GM18499 (cell line): ENCODE measurements at regions not wholly inside any gene's neighbourhood (a gene's known extent, or its start where the extent isn't known, plus 50 kb on each side); places are given as distances from the start of the nearest gene placed in this dataset.
"Not testable (repeated sequence)": the region's sequence is repeated elsewhere in the genome, so short reads cannot be mapped to it uniquely, and the experiment has no call there.

Source experiments
- ATAC-seq: cut with Tn5 transposase; IDR thresholded peaks from one replicate; pipeline ENCODE4 v1.9.1; 2021; ENCODE audit warnings: moderate number of reproducible peaks; ENCODE audit not compliant: insufficient read depth, unreplicated experiment

DNA sequence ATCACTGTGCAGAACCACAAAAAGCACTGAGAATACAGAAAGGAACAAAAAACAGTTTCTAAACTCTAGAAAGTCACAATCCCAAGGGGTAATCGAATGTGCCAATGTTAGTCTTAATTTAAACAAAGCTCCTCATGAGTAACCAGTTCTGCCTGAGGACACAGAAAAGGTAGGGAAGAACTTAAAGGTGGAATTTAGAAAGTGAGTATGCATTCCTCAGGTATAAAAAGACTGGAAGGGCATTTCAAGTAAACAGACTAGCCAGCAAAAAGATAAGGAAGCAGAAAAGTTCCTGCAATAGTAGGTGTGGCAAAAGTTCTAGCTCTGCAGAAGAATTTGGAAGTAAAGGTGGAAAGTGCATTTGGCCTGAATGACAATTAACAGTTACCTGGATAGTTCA lies 84.6 kb upstream of the DLX6 start:
- ATAC-seq: no peak

DNA sequence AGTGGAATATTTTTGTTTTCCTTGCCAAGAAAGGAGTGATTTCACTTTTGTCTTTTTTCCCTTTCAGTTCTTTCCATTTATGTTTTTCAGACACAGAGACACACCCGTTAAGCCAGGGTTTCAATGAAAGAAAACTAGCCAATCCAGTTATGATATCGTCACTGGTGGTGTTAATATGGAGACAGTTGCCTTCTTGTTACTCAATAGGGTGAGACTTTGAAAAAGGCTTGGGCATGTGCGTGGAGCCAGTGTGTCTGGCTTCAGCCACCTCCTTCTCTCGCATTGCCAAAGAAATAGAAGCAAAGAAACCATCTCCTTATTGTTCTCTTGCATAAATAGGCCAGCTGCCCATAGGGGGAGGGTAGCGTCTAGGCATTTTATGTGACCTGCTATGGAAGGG lies 84.1 kb upstream of the DLX6 start:
- ATAC-seq: no peak

DNA sequence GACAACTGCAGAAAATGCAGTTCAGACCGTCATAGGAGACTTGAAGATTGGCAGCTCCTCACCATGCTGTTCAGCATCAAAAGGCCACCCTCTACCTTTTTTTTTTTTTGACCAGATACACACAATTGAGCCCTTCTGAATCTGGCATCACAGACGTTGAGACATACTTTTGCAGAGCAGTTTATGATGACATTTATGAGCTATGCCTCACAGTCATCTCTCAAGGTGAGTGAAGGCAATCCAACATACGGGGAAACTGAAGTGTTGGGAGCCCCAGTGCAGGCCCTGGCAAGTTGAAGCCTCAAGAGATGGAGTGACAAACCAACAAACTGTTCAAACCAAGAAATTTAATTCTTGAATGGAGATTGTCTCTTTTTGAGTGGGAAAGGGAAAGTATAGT lies 83.6 kb upstream of the DLX6 start:
- ATAC-seq: no peak

DNA sequence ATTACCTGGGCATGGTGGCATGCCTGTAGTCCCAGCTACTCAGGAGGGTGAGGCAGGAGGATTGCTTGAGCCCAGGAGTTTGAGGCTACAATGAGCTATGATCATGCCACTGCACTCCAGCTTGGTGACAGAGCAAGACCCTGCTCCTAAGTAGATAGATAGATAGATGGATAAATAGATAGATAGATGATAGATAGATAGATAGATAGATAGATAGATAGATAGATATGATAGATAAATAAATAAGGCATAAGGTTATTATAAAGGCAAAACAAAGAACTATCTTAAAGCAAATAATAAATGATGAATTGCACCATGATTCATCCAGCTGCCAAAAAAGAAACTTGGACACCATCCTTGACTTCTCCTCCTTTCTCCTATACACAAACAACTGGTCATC lies 82.0 kb upstream of the DLX6 start:
- ATAC-seq: not testable (repeated sequence)

DNA sequence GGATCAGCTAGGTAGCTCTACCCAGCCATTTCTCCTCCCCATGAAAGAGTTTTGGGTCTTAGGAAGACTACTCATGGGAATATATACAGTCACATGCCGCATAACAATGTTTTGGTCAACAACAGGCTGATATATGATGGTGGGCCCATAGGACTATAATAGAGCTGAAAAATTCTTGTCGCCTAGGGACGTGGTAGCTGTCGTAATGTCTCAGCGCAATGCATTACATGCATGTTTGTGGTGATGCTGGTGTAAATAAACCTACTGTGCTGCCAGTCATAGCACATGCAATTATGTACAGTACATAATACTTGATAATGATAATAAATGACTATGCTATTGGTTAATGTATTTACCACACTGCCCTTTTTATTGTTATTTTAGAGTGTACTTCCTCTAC lies 78.2 kb upstream of the DLX6 start:
- no peak for ATAC-seq

- ATAC-seq: no peak
Measured at GRCh38 chr7:96928965-96929364, 76.4 kb upstream of the DLX6 start.

DNA sequence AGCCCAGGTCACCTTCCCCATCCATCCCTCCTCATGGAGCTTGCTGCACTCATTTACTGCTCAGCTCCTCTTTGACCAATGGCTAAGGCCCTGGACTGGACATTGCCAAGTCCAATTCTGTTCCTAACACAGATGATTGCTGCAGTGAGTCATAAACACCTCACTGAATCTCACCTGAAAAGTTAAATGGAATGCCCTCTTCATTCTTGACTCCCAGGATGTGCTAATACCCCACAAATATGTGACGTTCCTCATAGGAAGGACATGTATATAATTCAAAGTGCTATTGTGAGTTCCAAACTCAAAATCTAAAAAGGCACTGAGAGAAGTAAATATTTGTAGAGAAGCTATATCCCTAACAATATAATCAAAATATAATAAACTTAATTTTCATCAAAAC lies 73.5 kb upstream of the DLX6 start:
- no peak for ATAC-seq

GRCh38 chr7:96933067-96933645 lies 72.2 kb upstream of the DLX6 start:
- no peak for ATAC-seq

GRCh38 chr7:96936621-96937020 lies 68.7 kb upstream of the DLX6 start:
- ATAC-seq: no peak

DNA sequence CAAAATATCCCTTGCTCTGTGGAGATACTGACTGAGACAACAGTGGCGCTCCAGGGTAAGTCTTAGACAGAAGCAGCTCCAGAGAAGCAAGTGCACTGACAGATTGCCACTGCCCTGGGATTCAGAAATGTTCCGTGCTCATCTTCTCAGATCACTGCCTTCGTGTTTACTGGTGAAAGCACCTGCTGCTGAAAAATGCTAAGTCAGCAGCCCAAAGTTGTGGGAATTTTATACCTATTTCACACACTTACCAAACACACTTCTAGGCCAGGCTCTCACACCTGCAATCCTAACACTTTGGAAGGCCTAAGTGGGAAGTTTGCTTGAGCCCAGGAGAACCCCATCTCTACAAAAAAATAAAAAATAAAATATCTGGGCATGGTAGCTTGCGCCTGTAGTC lies 63.2 kb upstream of the DLX6 start:
- ATAC-seq: no peak

DNA sequence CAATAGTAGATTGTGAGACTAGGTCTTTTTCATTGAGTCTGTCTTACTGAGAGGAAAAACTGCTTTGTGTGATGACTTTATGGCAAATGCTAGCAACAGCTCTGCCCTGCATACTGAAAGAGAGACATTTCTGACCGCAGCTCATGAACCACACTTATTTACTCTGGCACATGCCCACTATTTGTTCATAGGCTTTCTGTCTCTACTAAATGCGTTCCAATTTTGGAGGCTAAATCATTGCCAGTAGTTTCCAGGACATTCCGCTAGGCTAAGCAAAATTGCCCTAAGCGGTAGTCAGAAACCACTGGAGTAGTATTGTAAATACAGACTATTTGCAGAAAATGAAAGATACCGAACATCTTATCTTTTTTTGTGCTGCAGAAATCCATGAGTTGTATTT lies 55.6 kb upstream of the DLX6 start:
- ATAC-seq: no peak

DNA sequence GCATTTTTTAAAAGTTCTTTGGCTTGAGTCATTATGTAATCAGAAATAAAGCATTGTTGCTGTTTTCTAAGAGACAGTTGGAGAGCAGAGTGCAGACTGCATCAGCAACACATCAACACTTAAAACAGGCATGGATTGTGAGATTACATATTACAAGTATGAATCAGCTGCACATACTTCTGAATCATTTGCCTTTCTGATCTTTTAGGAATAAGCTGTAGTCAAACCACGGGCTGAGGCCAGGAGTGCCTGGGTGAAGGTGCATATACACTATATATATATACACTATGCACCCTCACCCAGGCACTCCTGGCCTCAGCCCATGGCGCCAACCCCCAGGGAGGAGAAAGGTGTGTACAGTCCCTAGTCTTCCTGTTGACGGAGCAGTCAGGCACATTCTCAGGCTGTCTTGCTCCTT lies 52.4 kb upstream of the DLX6 start:
- no peak for ATAC-seq

DNA sequence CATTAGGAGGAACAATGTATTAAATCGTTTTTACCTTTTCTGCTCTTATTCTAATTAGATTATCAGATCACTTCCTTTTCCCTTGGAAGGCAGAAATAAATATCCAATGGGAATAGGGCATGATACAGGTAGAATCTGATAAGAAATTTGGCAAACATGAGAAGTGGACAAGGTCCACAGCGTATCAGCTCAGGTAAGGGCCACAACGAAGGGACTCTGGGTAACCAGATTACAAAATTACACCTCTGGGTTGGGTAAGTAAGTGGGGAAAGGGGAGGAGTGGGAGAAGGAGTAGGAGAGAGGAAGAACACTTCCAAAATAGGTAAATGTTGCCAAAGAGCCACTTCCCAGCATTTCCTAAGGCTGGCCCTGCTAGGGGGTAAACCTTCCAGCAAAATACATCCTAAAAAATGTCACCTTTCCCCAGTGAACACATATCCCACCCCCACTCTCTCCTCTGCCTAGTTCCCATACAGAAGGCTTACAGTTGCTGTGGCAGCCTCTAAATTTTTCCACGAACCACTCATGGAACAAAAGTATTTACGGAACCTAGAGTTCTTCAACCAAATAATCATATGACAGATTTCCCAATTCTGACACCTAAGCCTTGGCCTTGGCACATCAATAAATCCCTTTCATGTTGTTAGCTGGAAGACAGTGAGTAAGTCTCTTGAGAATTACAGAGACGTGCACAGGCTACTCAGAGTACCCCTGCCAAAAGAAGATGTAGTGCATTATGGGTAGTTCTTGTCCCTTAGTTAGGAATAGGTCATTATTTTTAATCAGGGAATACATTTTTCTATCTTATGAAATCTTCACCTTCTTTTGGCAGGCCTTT lies 51.5 kb upstream of the DLX6 start:
- ATAC-seq: no peak
